ENCODE measurements at regions not wholly inside any gene's neighbourhood (a gene's known extent, or its start where the extent isn't known, plus 50 kb on each side); places are given as distances from the start of the nearest gene placed in this dataset.

DNA sequence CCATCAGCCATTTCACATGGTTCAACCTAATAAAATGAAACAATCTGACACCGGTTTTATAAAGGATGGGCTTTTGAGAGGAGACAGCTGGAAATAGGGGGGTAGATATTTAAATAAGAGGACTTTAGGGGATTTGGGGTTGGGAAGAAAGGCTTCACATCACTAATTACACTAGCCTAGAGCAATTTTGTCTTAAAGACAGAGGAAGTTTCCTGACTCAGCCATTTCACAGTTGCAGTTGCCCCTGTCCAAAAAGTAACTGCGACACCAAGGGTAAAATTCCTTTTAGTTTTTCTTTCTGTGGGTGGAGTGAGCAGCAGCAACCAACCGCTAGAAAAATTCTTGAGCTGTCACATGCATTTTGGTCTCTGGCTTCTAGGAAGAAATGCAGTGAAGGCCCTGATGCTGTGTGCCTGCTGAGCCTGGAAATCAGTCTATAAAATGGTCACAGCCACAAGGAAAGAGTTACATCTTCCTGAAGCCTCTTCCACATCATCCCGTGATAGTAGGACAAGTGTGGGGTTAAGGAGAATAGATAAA is 233.6 kb downstream of the ZNF674 start:
- Histone ChIP-seq H3K9ac (ENCODE audit: low read depth, low read length) (no peak overlapping the region), H3K18ac (ENCODE audit: low read depth, low read length) (no peak overlapping the region), H3K36me3 (ENCODE audit: control insufficient read depth, insufficient read depth, low read length) (no peaks in the 10 kb centered on the region), H2AK9ac (replicated peaks; ENCODE audit: low read depth, low read length, poor library complexity) (no peak overlapping the region), H3K9me1 (ENCODE audit: insufficient read depth, low read length) (no peaks in the 10 kb centered on the region), H3K4me3 (ENCODE audit: insufficient read depth, low read depth, low read length) (no peak overlapping the region), H2AFZ (replicated peaks; ENCODE audit: low read length, poor library complexity) (no peak overlapping the region), H4K8ac (ENCODE audit: low read depth in 2 of 2, low read length in 2 of 2) (no peak overlapping the region), H4K20me1 (ENCODE audit: insufficient read depth, low read length) (no peaks in the 10 kb centered on the region), H3K23ac (ENCODE audit: low read depth, low read length) (no peak overlapping the region), H3K14ac (replicated peaks; ENCODE audit: low read depth, low read length) (no peak overlapping the region), H3K79me1 (ENCODE audit: low read depth in 1 of 2, low read length in 2 of 2) (no peaks in the 10 kb centered on the region), H3K27me3 (ENCODE audit: control insufficient read depth, insufficient read depth, low read length) (peaks cover 17% of the 10 kb centered on the region), H4K91ac (ENCODE audit: insufficient read depth, low read depth, low read length) (no peak overlapping the region), H3K56ac (ENCODE audit: extremely low read depth, insufficient read depth, low read length) (no peak overlapping the region), H2BK20ac (ENCODE audit: low read depth, low read length) (no peak overlapping the region), H3K4ac (ENCODE audit: low read depth, low read length) (no peak overlapping the region), H2BK5ac (ENCODE audit: low read depth, low read length, poor library complexity, severe bottlenecking) (no peak overlapping the region), H3K27ac (ENCODE audit: insufficient read depth, low read length) (no peak overlapping the region), H2BK120ac (ENCODE audit: low read depth, low read length) (no peak overlapping the region), H3K4me2 (ENCODE audit: low read depth, low read length) (no peak overlapping the region), H4K5ac (ENCODE audit: low read depth, low read length) (no peak overlapping the region), H3K4me1 (ENCODE audit: control insufficient read depth, insufficient read depth, low read length) (no peaks in the 10 kb centered on the region), H3K9me3 (ENCODE audit: control insufficient read depth, insufficient read depth, low read length) (0 out of 2 replicates have a peak, but pooled peaks cover 1% of the 10 kb centered on the region), H2AK5ac (ENCODE audit: low read depth, low read length) (no peak overlapping the region), H2BK15ac (ENCODE audit: low read depth, low read length) (no peak overlapping the region)
- POLR2A ChIA-PET (ENCODE audit: unreplicated experiment): no interaction called here
- dilution Hi-C loops (cut with HindIII; ENCODE audit: low sequenced_read_pairs, unreplicated experiment) (no loop called here), in situ Hi-C loops (cut with MboI; ENCODE audit: low sequenced_read_pairs) (no loop called here), intact Hi-C loops (cut with micrococcal nuclease) (no loop called here)
- DNase-seq (no peak), ATAC-seq (ENCODE audit: low read depth) (no peak)
- TF ChIP-seq RAD21 (IDR thresholded peaks at IDR 0.05; ENCODE audit: low read length): no peak
- TF ChIP-seq CHD1 (IDR thresholded peaks at IDR 0.05; ENCODE audit: low read depth, low read length): no peak
- TF ChIP-seq, protein P1, sequence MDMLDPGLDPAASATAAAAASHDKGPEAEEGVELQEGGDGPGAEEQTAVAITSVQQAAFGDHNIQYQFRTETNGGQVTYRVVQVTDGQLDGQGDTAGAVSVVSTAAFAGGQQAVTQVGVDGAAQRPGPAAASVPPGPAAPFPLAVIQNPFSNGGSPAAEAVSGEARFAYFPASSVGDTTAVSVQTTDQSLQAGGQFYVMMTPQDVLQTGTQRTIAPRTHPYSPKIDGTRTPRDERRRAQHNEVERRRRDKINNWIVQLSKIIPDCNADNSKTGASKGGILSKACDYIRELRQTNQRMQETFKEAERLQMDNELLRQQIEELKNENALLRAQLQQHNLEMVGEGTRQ (IDR thresholded peaks at IDR 0.05; ENCODE audit: low read depth, low read length): no peak
- TF ChIP-seq, protein P2, sequence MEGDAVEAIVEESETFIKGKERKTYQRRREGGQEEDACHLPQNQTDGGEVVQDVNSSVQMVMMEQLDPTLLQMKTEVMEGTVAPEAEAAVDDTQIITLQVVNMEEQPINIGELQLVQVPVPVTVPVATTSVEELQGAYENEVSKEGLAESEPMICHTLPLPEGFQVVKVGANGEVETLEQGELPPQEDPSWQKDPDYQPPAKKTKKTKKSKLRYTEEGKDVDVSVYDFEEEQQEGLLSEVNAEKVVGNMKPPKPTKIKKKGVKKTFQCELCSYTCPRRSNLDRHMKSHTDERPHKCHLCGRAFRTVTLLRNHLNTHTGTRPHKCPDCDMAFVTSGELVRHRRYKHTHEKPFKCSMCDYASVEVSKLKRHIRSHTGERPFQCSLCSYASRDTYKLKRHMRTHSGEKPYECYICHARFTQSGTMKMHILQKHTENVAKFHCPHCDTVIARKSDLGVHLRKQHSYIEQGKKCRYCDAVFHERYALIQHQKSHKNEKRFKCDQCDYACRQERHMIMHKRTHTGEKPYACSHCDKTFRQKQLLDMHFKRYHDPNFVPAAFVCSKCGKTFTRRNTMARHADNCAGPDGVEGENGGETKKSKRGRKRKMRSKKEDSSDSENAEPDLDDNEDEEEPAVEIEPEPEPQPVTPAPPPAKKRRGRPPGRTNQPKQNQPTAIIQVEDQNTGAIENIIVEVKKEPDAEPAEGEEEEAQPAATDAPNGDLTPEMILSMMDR (conservative IDR thresholded peaks at IDR 0.05; ENCODE audit: low read depth, low read length): no peak
- TF ChIP-seq, protein P3, sequence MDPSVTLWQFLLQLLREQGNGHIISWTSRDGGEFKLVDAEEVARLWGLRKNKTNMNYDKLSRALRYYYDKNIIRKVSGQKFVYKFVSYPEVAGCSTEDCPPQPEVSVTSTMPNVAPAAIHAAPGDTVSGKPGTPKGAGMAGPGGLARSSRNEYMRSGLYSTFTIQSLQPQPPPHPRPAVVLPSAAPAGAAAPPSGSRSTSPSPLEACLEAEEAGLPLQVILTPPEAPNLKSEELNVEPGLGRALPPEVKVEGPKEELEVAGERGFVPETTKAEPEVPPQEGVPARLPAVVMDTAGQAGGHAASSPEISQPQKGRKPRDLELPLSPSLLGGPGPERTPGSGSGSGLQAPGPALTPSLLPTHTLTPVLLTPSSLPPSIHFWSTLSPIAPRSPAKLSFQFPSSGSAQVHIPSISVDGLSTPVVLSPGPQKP (IDR thresholded peaks at IDR 0.05; ENCODE audit: borderline replicate concordance, low read depth, low read length): no peak
- TF ChIP-seq MAFK (IDR thresholded peaks at IDR 0.05; ENCODE audit: low read depth, low read length): no peak
- TF ChIP-seq SMC3 (IDR thresholded peaks at IDR 0.05; ENCODE audit: low read depth, low read length): no peak
- TF ChIP-seq MXI1 (IDR thresholded peaks at IDR 0.05; ENCODE audit: borderline replicate concordance, low read depth, low read length): no peak
- TF ChIP-seq FOS (IDR thresholded peaks at IDR 0.05; ENCODE audit: low read depth, low read length): no peak
- TF ChIP-seq RCOR1 (IDR thresholded peaks at IDR 0.05; ENCODE audit: insufficient replicate concordance, low read length): no peak
- TF ChIP-seq RFX5 (IDR thresholded peaks at IDR 0.05; ENCODE audit: low read depth, low read length): no peak
- no peak for TF ChIP-seq CEBPB (IDR thresholded peaks at IDR 0.05; ENCODE audit: low read depth, low read length)
- no peak for TF ChIP-seq BHLHE40 (IDR thresholded peaks at IDR 0.05; ENCODE audit: low read depth, low read length)
- TF ChIP-seq MAZ (IDR thresholded peaks at IDR 0.05; ENCODE audit: borderline replicate concordance, low read depth, low read length): no peak
- TF ChIP-seq NFE2L2 (IDR thresholded peaks at IDR 0.05; ENCODE audit: low read depth, low read length): no peak
- BruUV-seq (replicated peaks): no TSS peak
- CTCF ChIA-PET: no interaction called here
- WGBS, 2 experiments (ENCODE audit: extremely low coverage in 2 of 2, insufficient read length in 1 of 2): no CpG with 5 or more reads among the region's 4 CpGs

All from IMR-90 (cell line).